ENCODE measurements at regions not wholly inside any gene's neighbourhood (a gene's known extent, or its start where the extent isn't known, plus 50 kb on each side); places are given as distances from the start of the nearest gene placed in this dataset.

DNA sequence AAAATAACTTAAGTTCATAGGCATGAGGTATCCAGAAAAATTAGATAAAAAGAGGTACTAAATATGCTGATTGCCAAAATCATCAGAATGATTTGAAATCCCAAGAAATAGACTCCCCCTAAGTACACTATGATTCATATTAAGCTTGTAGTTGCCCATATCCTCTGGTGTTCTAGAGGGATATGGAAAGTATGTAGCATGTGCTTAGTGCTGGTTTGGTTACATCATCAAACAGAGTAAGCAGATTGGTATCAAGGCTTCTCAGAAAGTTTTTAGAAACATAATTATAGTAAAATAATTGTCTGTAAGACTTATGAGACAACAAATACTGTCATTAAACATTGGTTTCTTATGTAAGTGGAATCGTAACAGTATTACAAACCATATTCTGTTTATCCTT, 166.4 kb downstream of the FAXC start:
- Histone ChIP-seq H3K4me3 (ENCODE audit: severe bottlenecking) (no peak overlapping the region), H3K36me3 (ENCODE audit: low read depth) (no peaks in the 10 kb centered on the region), H3K4me1 (ENCODE audit: insufficient read depth, poor library complexity, severe bottlenecking) (peaks cover 10% of the 10 kb centered on the region), H3K9me3 (ENCODE audit: severe bottlenecking) (peaks cover 10% of the 10 kb centered on the region), H3K27ac (ENCODE audit: poor library complexity, severe bottlenecking) (no peak overlapping the region), H3K27me3 (ENCODE audit: insufficient read depth, poor library complexity, severe bottlenecking) (no peaks in the 10 kb centered on the region)
- TF ChIP-seq, protein P1, sequence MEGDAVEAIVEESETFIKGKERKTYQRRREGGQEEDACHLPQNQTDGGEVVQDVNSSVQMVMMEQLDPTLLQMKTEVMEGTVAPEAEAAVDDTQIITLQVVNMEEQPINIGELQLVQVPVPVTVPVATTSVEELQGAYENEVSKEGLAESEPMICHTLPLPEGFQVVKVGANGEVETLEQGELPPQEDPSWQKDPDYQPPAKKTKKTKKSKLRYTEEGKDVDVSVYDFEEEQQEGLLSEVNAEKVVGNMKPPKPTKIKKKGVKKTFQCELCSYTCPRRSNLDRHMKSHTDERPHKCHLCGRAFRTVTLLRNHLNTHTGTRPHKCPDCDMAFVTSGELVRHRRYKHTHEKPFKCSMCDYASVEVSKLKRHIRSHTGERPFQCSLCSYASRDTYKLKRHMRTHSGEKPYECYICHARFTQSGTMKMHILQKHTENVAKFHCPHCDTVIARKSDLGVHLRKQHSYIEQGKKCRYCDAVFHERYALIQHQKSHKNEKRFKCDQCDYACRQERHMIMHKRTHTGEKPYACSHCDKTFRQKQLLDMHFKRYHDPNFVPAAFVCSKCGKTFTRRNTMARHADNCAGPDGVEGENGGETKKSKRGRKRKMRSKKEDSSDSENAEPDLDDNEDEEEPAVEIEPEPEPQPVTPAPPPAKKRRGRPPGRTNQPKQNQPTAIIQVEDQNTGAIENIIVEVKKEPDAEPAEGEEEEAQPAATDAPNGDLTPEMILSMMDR (IDR thresholded peaks at IDR 0.05; ENCODE audit: poor library complexity, severe bottlenecking) = no peak
- no peak for ATAC-seq (ENCODE audit: low read depth)
- DNase-seq (ENCODE audit: low spot score) = no peak

DNA sequence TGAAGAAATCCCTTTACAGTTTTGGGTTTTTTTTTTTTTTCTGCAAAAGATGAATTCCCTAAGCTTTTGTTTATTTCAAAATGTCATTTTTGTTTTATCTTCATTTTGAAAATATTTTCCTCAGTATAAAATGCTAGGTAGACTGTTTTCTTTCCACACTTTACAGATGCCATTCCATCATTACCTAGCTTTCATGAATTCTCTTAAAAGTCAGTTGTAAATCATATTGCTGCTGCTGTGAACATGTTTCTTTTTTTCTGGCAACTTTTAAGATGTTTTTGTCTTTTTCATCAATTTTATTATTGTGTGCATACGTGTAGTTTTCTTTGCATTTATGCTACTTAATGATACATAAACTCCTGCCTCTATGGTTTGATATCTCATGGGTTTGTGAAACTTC, 168.3 kb downstream of the FAXC start:
- Histone ChIP-seq H3K9me3 (ENCODE audit: severe bottlenecking) (peaks cover 10% of the 10 kb centered on the region), H3K36me3 (ENCODE audit: low read depth) (no peaks in the 10 kb centered on the region)

GRCh38 chr6:99178168-99178567, 171.3 kb downstream of the FAXC start:
- peak; percentile 71 for ATAC-seq (ENCODE audit: low read depth)
- Histone ChIP-seq H3K27me3 (ENCODE audit: insufficient read depth, poor library complexity, severe bottlenecking) (no peaks in the 10 kb centered on the region), H3K9me3 (ENCODE audit: severe bottlenecking) (peaks cover 10% of the 10 kb centered on the region), H3K4me3 (ENCODE audit: severe bottlenecking) (no peak overlapping the region), H3K4me1 (ENCODE audit: insufficient read depth, poor library complexity, severe bottlenecking) (peaks cover 12% of the 10 kb centered on the region), H3K36me3 (ENCODE audit: low read depth) (no peaks in the 10 kb centered on the region), H3K27ac (ENCODE audit: poor library complexity, severe bottlenecking) (no peak overlapping the region)
- DNase-seq (ENCODE audit: low spot score) = no peak
- TF ChIP-seq, protein P1 (IDR thresholded peaks at IDR 0.05; ENCODE audit: poor library complexity, severe bottlenecking) = no peak

More for the DNA sequence above, 168.3 kb downstream of the FAXC start:
- DNase-seq (ENCODE audit: low spot score) (no peak), ATAC-seq (ENCODE audit: low read depth) (no peak)
- H3K27me3 ChIP-seq (ENCODE audit: insufficient read depth, poor library complexity, severe bottlenecking) = no peaks in the 10 kb centered on the region
- TF ChIP-seq, protein P1 (IDR thresholded peaks at IDR 0.05; ENCODE audit: poor library complexity, severe bottlenecking) = no peak
- no peak overlapping the region for H3K4me3 ChIP-seq (ENCODE audit: severe bottlenecking)
- H3K4me1 ChIP-seq (ENCODE audit: insufficient read depth, poor library complexity, severe bottlenecking) = peaks cover 12% of the 10 kb centered on the region
- H3K27ac ChIP-seq (ENCODE audit: poor library complexity, severe bottlenecking) = no peak overlapping the region

DNA sequence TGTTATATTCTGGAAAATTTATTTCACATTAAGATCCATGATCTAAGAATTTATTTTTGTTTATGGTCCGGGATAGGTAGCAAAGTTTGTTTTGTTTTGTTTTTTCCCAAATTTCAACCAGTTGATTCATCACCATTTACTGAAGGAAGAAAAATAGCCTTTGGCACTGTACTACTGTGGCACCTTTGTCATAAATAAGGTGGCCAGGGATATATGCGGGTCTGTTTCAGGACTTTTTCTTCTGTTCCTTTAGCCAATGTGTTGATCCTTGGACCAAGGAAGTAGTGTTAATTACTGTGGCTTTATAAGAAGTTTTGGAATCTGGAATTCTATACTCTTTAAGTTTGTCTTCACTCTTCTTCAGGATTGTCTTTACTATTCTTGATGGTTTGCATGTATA, 171.7 kb downstream of the FAXC start:
- DNase-seq (ENCODE audit: low spot score) (no peak), ATAC-seq (ENCODE audit: low read depth) (no peak)
- Histone ChIP-seq H3K4me3 (ENCODE audit: severe bottlenecking) (no peak overlapping the region), H3K27me3 (ENCODE audit: insufficient read depth, poor library complexity, severe bottlenecking) (no peaks in the 10 kb centered on the region), H3K4me1 (ENCODE audit: insufficient read depth, poor library complexity, severe bottlenecking) (peaks cover 12% of the 10 kb centered on the region), H3K9me3 (ENCODE audit: severe bottlenecking) (peaks cover 10% of the 10 kb centered on the region), H3K36me3 (ENCODE audit: low read depth) (no peaks in the 10 kb centered on the region), H3K27ac (ENCODE audit: poor library complexity, severe bottlenecking) (no peak overlapping the region)
- TF ChIP-seq, protein P1 (IDR thresholded peaks at IDR 0.05; ENCODE audit: poor library complexity, severe bottlenecking) = no peak

DNA sequence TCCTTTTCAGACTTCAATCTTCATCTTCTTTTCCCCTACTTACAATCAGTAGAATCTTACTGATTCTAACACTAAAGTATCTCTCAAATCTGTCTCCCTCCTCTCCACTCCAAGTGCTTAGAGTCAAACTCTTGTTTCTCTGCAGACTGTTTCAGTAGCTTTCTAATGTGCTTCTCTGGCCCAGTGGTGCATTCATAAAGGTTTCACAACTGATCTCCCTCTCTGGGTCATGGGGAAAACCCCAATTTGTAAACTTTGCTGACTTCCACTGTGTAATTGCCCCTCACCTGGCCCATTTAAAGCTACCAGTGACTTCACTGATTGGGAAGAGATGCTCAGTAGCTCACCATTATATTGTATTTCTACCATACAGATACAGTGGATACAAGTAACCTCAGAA, 183.6 kb downstream of the FAXC start:
- ATAC-seq (ENCODE audit: low read depth) (no peak), DNase-seq (ENCODE audit: low spot score) (no peak)
- Histone ChIP-seq H3K4me3 (ENCODE audit: severe bottlenecking) (no peak overlapping the region), H3K27me3 (ENCODE audit: insufficient read depth, poor library complexity, severe bottlenecking) (peaks cover 3% of the 10 kb centered on the region), H3K36me3 (ENCODE audit: low read depth) (no peaks in the 10 kb centered on the region), H3K4me1 (ENCODE audit: insufficient read depth, poor library complexity, severe bottlenecking) (no peaks in the 10 kb centered on the region), H3K27ac (ENCODE audit: poor library complexity, severe bottlenecking) (no peak overlapping the region), H3K9me3 (ENCODE audit: severe bottlenecking) (no peaks in the 10 kb centered on the region)
- TF ChIP-seq, protein P1 (IDR thresholded peaks at IDR 0.05; ENCODE audit: poor library complexity, severe bottlenecking) = no peak
